HG03060 (cell line): ENCODE measurements at regions not wholly inside any gene's neighbourhood (a gene's known extent, or its start where the extent isn't known, plus 50 kb on each side); places are given as distances from the start of the nearest gene placed in this dataset.
A peak's percentile ranks its signal among the peaks of the same experiment; 100 is the strongest.
"Not testable (repeated sequence)": the region's sequence is repeated elsewhere in the genome, so short reads cannot be mapped to it uniquely, and the experiment has no call there.

ENCODE experiments used
- ATAC-seq: cut with Tn5 transposase; IDR thresholded peaks from one replicate; pipeline ENCODE4 v1.9.1; 2021; ENCODE audit warnings: low read depth, moderate number of reproducible peaks; ENCODE audit not compliant: unreplicated experiment

GRCh38 chr11:16605894-16606783 is 132.3 kb upstream of the C11orf58 start:
- peak; percentile 98 for ATAC-seq

DNA sequence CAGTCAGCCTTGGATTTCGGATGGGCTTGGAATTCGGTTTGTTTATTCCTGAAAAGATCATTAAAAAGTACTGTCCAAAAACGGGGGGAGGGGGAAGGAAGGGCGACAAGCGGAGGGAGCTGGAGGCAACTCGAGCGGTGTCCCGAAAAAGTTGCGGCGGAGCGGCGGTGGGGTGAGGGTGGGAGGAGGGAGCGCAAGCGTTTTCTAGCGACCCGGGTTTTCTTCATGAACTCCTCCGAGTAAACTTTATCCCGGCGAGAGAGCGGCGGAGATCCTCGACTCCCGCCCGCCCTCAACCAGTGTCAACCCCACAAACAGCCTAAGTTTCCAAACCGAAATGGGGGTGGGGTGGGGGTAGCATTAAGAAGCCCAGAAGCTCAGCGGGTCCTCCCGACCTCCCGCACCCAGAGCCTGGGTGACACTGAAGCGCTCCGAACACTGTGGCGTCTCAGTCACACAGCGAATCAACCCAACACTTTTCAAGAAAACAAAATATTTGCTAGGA is 133.0 kb upstream of the C11orf58 start:
- ATAC-seq: no peak

GRCh38 chr11:16604794-16605388 is 133.6 kb upstream of the C11orf58 start:
- no peak for ATAC-seq

DNA sequence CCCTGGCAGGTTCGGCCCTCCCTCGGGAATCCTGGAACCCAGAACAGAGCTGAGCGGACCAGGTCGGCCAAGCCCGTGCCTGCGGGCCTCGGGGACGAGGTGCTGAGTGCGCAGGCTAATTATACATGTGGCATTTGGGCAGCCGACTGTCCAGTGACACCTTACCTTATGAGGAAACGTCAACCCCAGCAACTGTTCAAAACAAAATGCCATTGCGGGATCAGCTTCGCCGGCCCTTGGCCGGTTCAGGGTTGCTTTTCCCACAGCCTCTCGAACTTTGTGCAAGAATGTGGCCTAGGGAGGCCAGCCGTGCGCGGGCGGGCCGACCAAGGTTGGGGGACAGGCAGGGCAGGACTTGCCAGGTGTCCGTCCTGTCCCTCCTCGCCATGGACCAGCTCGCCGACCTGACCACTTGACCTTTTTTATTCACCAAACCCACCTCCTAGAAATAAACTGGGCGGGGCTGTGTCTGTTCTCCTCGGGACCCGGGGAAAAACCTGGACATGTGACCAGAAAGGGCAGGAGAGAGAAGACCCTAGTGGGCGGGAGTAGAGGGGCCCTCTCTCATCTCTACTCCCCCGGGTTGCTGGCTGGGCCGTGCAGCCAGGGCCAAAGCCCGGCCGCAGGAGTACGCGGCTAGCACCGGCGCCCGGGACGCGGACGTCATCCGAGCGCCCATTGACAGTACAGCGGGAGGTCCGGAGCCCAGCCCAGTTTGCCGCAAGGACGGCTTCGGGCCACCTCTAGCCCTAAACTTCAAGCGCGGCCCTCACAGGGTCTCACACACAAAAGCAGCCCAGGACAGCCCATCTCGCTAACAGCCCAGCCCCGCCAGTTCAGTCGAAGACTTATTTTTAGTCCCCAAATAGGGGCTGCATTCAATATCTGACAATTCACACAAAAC is 134.3 kb upstream of the C11orf58 start:
- no peak for ATAC-seq

DNA sequence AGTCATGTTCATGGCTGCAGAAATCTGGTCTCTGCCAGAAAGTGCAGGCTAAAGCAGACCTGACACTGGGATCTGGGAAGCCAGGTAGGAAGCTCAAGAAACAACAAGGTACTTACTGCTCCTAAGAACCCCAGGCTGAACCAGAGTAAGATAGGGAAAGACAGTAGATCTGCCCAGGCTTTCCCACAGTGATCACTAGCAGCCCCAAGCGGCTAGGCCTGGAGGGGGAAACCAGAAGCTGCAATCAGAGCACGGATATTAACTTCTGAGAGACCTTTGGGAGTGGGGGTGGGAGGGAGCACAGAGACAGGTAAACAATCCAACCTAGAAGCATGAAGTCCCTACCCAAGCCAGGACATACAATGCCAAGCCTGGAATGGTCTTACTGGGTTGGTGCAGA is 135.2 kb upstream of the C11orf58 start:
- ATAC-seq: no peak

GRCh38 chr11:16598906-16599305 is 139.5 kb upstream of the C11orf58 start:
- ATAC-seq: no peak

- ATAC-seq: no peak
These were observed 140.4 kb upstream of the C11orf58 start for GRCh38 chr11:16598032-16598431.

DNA sequence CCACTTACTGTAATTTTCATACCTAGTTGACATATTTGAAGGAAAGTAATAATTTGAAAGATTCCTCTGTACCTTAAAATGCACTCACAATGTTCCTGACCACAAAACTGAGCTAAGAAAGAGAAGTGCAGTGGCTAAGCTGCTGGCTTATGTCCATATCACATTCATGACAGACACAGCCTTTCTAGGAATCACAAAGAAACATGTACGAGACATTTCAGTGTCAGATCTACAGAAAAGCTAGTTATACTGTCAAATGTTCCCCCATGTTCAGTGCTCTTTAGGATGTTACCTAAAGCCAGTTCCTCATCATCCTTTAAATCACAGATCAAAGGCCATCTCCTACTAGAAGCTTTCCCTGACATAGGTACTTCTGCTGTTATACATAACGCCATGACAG is 142.2 kb upstream of the C11orf58 start:
- no peak for ATAC-seq

GRCh38 chr11:16591157-16591556 is 147.3 kb upstream of the C11orf58 start:
- no peak for ATAC-seq

DNA sequence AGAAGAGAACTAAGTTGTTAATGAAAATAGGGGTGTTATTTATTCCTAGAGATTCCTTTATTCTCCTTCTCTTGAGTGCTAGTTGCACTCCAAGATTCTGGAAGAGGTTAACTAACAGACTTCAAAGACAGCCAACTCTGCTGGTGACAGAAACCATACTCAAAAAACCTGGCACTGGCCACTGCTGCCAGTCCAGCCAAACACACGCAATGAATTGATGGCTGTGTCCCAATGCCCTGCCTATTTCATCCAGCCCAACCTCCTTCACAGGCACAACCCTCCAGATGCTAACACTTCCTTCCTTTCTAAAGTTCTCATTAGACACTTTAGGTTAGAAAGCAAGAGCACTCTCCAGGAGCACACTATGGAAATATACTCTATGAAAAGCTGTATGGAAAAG is 150.8 kb upstream of the C11orf58 start:
- no peak for ATAC-seq

GRCh38 chr11:16584569-16584968 is 153.9 kb upstream of the C11orf58 start:
- ATAC-seq: no peak

GRCh38 chr11:16581078-16581477 is 157.4 kb upstream of the C11orf58 start:
- not testable (repeated sequence) for ATAC-seq

DNA sequence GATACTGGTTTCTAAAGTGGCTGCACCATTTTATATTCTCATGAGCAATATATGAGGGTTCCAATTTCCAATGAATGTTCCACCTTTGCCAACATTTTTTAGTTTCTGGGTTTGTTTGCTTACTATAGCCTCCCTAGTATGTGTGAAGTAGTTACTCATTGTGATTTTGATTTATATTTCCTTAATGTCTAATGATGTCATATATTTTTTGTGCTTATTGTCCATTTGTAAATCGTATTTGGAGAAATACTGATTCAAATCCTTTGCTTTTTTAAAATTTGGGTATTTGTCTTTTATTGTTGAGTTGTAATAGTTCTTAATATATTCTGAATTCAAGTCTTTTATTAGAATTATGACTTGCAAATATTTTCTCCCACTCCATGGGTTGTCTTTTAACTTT is 161.0 kb upstream of the C11orf58 start:
- no peak for ATAC-seq

GRCh38 chr11:16574889-16575288 is 163.6 kb upstream of the C11orf58 start:
- ATAC-seq: not testable (repeated sequence)

GRCh38 chr11:16572945-16573344 is 165.5 kb upstream of the C11orf58 start:
- ATAC-seq: no peak

DNA sequence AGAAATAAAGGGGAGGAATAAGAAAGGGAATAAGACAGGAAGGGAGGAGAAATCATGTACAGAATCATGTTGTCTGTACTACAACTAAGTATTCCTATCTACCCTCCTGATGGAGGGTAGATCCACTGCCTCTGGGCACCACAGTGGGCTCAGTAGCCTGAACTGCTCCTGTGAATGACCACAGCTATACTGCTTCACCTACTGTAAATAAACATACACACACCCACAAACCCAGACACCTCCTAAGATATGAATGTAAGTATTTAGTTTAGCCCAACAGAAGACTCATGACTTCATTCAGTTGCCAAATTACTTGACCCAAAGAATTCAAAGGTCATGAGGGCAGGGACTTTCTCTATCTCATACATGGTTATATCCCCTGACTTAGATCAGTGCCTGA is 177.3 kb upstream of the C11orf58 start:
- no peak for ATAC-seq

- ATAC-seq: no peak
These were observed 180.0 kb upstream of the C11orf58 start for GRCh38 chr11:16558494-16558893.

DNA sequence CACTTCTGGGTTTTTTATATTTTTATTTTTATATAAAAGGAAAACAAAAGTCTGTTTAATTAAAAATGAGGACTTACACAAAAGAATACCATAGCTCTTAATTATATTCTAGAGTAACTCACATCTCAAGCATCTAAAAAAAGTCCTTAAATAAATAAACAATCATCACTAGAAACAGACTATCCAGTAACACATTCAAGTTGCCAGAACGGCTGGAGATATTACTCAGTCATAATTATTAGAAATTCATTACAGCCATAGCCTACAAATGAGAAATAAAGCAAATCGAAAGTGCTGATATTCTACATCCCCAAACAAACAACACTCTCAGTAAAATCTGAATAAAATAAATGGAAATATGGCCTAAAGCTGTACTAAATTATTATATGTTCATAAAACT is 182.5 kb upstream of the C11orf58 start:
- ATAC-seq: no peak

DNA sequence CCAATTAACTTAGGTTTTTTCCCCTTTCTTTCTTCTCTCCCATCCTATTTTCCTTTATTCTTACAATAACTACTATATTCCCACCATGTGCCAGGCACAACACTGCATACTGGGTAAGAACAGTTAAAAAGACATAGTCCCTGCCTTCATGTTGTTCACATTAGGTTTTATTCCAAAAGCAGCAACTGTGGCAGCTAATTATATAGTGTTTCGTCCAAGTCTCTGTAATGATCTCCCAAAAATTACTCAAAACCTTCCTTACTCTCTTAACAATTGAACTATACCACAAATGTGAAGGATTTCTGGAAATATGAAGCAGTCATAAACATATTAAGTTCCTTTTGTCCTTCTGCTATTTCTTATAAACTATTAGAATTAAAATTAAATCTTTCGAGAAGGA is 184.1 kb upstream of the C11orf58 start:
- no peak for ATAC-seq

DNA sequence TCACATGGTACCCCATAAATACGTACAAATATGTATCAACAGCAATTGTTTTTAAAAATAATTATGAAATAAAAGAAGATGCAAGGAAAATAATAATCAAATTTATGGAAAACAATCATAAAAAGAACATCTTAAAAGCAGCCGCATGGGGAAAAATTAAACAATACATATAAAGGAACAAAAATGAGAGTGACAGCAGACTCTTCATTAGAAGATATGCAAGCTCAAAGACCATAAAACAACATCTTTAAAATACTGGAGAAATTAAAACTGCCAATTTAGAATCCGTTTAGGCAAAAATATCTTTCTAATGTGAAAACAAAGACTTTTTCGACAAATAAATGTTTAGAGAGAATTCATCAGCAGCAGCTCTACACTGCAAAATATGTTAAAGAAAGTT is 190.6 kb upstream of the C11orf58 start:
- no peak for ATAC-seq

- no peak for ATAC-seq
These were observed 187.3 kb upstream of the SOX6 start for GRCh38 chr11:16543642-16544041.
